ENCODE measurements at regions not wholly inside any gene's neighbourhood (a gene's known extent, or its start where the extent isn't known, plus 50 kb on each side); places are given as distances from the start of the nearest gene placed in this dataset.
A peak's percentile ranks its signal among the peaks of the same experiment; 100 is the strongest.

GRCh38 chr11:116698080-116698479 lies 74.7 kb downstream of the BUD13 start:
- DNase-seq (ENCODE audit: low spot score) = no peak

- no peak for DNase-seq (ENCODE audit: low spot score)
Observed at GRCh38 chr11:116697639-116698038, 75.1 kb downstream of the BUD13 start.

- no peak for DNase-seq (ENCODE audit: low spot score)
Observed at GRCh38 chr11:116697011-116697410, 75.8 kb downstream of the BUD13 start.

GRCh38 chr11:116696381-116696941 lies 76.3 kb downstream of the BUD13 start:
- peak; percentile 47 for DNase-seq (ENCODE audit: low spot score)

GRCh38 chr11:116695657-116696254 lies 77.0 kb downstream of the BUD13 start:
- no peak for DNase-seq (ENCODE audit: low spot score)

GRCh38 chr11:116694815-116695590 lies 77.8 kb downstream of the BUD13 start:
- no peak for DNase-seq (ENCODE audit: low spot score)

GRCh38 chr11:116694349-116694725 lies 78.5 kb downstream of the BUD13 start:
- DNase-seq (ENCODE audit: low spot score) = no peak

- DNase-seq (ENCODE audit: low spot score) = no peak
Observed at GRCh38 chr11:116693593-116694348, 79.0 kb downstream of the BUD13 start.

GRCh38 chr11:116693102-116693570 lies 79.7 kb downstream of the BUD13 start:
- DNase-seq (ENCODE audit: low spot score) = no peak

GRCh38 chr11:116692318-116693101 lies 80.3 kb downstream of the BUD13 start:
- no peak for DNase-seq (ENCODE audit: low spot score)

GRCh38 chr11:116691771-116692177 lies 81.0 kb downstream of the BUD13 start:
- DNase-seq (ENCODE audit: low spot score) = no peak

GRCh38 chr11:116690611-116691010 lies 82.2 kb downstream of the BUD13 start:
- DNase-seq (ENCODE audit: low spot score) = no peak

- DNase-seq (ENCODE audit: low spot score) = no peak
Observed at GRCh38 chr11:116689413-116690127, 83.2 kb downstream of the BUD13 start.

- no peak for DNase-seq (ENCODE audit: low spot score)
Observed at GRCh38 chr11:116688202-116688540, 84.6 kb downstream of the BUD13 start.

GRCh38 chr11:116687458-116688201 lies 85.2 kb downstream of the BUD13 start:
- no peak for DNase-seq (ENCODE audit: low spot score)

- no peak for DNase-seq (ENCODE audit: low spot score)
Observed at GRCh38 chr11:116686866-116687265, 85.9 kb downstream of the BUD13 start.

GRCh38 chr11:116683982-116684381 lies 88.8 kb downstream of the BUD13 start:
- no peak for DNase-seq (ENCODE audit: low spot score)

- DNase-seq (ENCODE audit: low spot score) = no peak
Observed at GRCh38 chr11:116680349-116681125, 92.2 kb downstream of the BUD13 start.

GRCh38 chr11:116678887-116679286 lies 93.9 kb downstream of the BUD13 start:
- DNase-seq (ENCODE audit: low spot score) = no peak
